SK-N-SH (cell line): ENCODE measurements at regions not wholly inside any gene's neighbourhood (a gene's known extent, or its start where the extent isn't known, plus 50 kb on each side); places are given as distances from the start of the nearest gene placed in this dataset.

ENCODE experiments used
- CTCF ChIA-PET: fragments of 300-600, 350-600 bp; formaldehyde crosslinking; extraction: SDS; loops from one replicate; lab custom pipeline; 2021; lab: Yijun Ruan, JAX
- POLR2A ChIA-PET: fragments of 350-600 bp; sonication (Branson Sonifier 250); formaldehyde crosslinking; extraction: SDS; loops from one replicate; lab custom pipeline; 2020; ENCODE audit warnings: antibody characterized with exemption, inconsistent platforms; lab: Yijun Ruan, JAX
- DNase-seq: peaks from one replicate; pipeline ENCODE4 v3.0.0; 2012
- H2AFZ ChIP-seq: fragments of 200-600 bp; sonication (generic); 2 replicates; pipeline ENCODE4 v1.8.1; 2016; ENCODE audit warnings: antibody characterized with exemption, mild to moderate bottlenecking, low read depth
- H3F3A ChIP-seq: fragments of 200-600 bp; sonication (generic); replicated peaks from 2 replicates; pipeline ENCODE3; 2016; ENCODE audit warnings: antibody characterized with exemption, mild to moderate bottlenecking; ENCODE audit not compliant: insufficient read depth
- H3K27ac ChIP-seq, 2 experiments: fragments of 200-500 bp in 1 of 2; fragments of 200-600 bp in 1 of 2; sonication (Bioruptor generic) in 1 of 2; sonication (generic), shearing (Covaris generic) in 1 of 2; 2 replicates each; pipeline versions ENCODE4 v1.5.1 to v1.6.1; 2014 to 2016; ENCODE audit warnings: low read depth in 2 of 2, inconsistent platforms in 1 of 2, low read length in 1 of 2, mild to moderate bottlenecking in 1 of 2, mixed read lengths in 1 of 2
- H3K27me3 ChIP-seq: fragments of 200-600 bp; sonication (generic), shearing (Covaris generic); 2 replicates; pipeline ENCODE4 v1.6.1; 2016; ENCODE audit warnings: mixed run types; ENCODE audit not compliant: insufficient read depth
- H3K36me3 ChIP-seq, 2 experiments: fragments of 200-500 bp in 1 of 2; fragments of 200-600 bp in 1 of 2; sonication (Bioruptor generic) in 1 of 2; sonication (generic) in 1 of 2; replicated peaks in 1 of 2; 2 replicates each; pipeline versions ENCODE3 to v1.5.1; 2014 to 2016; ENCODE audit warnings: low read length in 1 of 2, mild to moderate bottlenecking in 1 of 2; ENCODE audit not compliant: insufficient read depth in 2 of 2, control insufficient read depth in 1 of 2
- H3K4me1 ChIP-seq, 2 experiments: fragments of 200-500 bp in 1 of 2; fragments of 200-600 bp in 1 of 2; sonication (Bioruptor generic) in 1 of 2; sonication (generic), shearing (Covaris generic) in 1 of 2; 2 replicates each; pipeline versions ENCODE4 v1.5.1 to v1.6.1; 2014 to 2016; ENCODE audit warnings: low read depth in 1 of 2, low read length in 1 of 2, mixed run types in 1 of 2; ENCODE audit not compliant: insufficient read depth in 2 of 2, control insufficient read depth in 1 of 2
- H3K4me2 ChIP-seq: fragments of 200-600 bp; sonication (generic), shearing (Covaris generic); 2 replicates; pipeline ENCODE4 v1.6.1; 2017; ENCODE audit warnings: mixed run types
- H3K4me3 ChIP-seq, 2 experiments: fragments of 200-500 bp in 1 of 2; fragments of 200-600 bp in 1 of 2; sonication (Bioruptor generic) in 1 of 2; sonication (generic), shearing (Covaris generic) in 1 of 2; 2 replicates each; pipeline versions ENCODE4 v1.5.1 to v1.8.1; 2014 to 2016; ENCODE audit warnings: low read depth in 2 of 2, inconsistent platforms in 1 of 2, low read length in 1 of 2, mild to moderate bottlenecking in 1 of 2, mixed read lengths in 1 of 2, moderate library complexity in 1 of 2
- H3K79me2 ChIP-seq: fragments of 200-600 bp; sonication (generic); 2 replicates; pipeline ENCODE4 v1.8.1; 2017; ENCODE audit warnings: mild to moderate bottlenecking; ENCODE audit not compliant: insufficient read depth
- H3K9ac ChIP-seq: fragments of 200-600 bp; sonication (generic); 2 replicates; pipeline ENCODE4 v1.6.1; 2017; ENCODE audit warnings: mixed run types
- H3K9me2 ChIP-seq: fragments of 200-600 bp; sonication (generic); 2 replicates; pipeline ENCODE4 v1.6.1; 2017; ENCODE audit warnings: mixed run types
- H3K9me3 ChIP-seq: fragments of 200-600 bp; sonication (generic); 2 replicates; pipeline ENCODE4 v1.6.1; 2017; ENCODE audit warnings: mixed run types, mild to moderate bottlenecking, moderate library complexity
- H4K20me1 ChIP-seq: fragments of 200-600 bp; sonication (generic); 2 replicates; pipeline ENCODE4 v1.6.1; 2017; ENCODE audit warnings: mild to moderate bottlenecking, mixed run types; ENCODE audit not compliant: insufficient read depth
- CHD2 ChIP-seq: fragments of 150-350 bp; IDR thresholded peaks from 2 replicates; pipeline ENCODE4 v1.6.1; 2018; ENCODE audit warnings: low read length; ENCODE audit not compliant: partially characterized antibody
- GABPA ChIP-seq: IDR thresholded peaks from 2 replicates; pipeline ENCODE4 v1.4.0; 2012; ENCODE audit warnings: low read depth, mild to moderate bottlenecking
- MEF2A ChIP-seq: IDR thresholded peaks from 2 replicates; pipeline ENCODE4 v1.4.0; 2012; ENCODE audit warnings: low read depth, borderline replicate concordance
- MXI1 ChIP-seq: IDR thresholded peaks from 2 replicates; pipeline ENCODE4 v1.6.1; 2012; ENCODE audit warnings: mild to moderate bottlenecking, low read depth, low read length, improper control_type of control experiment
- NFIC ChIP-seq: IDR thresholded peaks from 2 replicates; pipeline ENCODE4 v1.4.0; 2012; ENCODE audit warnings: borderline replicate concordance
- RAD21 ChIP-seq: IDR thresholded peaks from 2 replicates; pipeline ENCODE4 v1.6.1; 2012; ENCODE audit warnings: mild to moderate bottlenecking, low read length
- RCOR1 ChIP-seq: fragments of 150-350 bp; IDR thresholded peaks from 2 replicates; pipeline ENCODE4 v1.6.1; 2017; ENCODE audit warnings: antibody characterized with exemption, low read length
- RFX5 ChIP-seq: IDR thresholded peaks from 2 replicates; pipeline ENCODE4 v1.6.1; 2012; ENCODE audit warnings: mild to moderate bottlenecking, improper control_type of control experiment, low read length
- RXRA ChIP-seq: IDR thresholded peaks from 2 replicates; pipeline ENCODE4 v1.4.0; 2012; ENCODE audit warnings: low read depth, mild to moderate bottlenecking, borderline replicate concordance
- SMC3 ChIP-seq: IDR thresholded peaks from 2 replicates; pipeline ENCODE4 v1.6.1; 2012; ENCODE audit warnings: low read depth, low read length, improper control_type of control experiment
- TAF1 ChIP-seq: IDR thresholded peaks from 2 replicates; pipeline ENCODE4 v1.6.1; 2012; ENCODE audit warnings: low read depth, mild to moderate bottlenecking, low read length, moderate library complexity, borderline replicate concordance
- TEAD4 ChIP-seq: IDR thresholded peaks from 2 replicates; pipeline ENCODE4 v1.4.0; 2012; ENCODE audit warnings: mild to moderate bottlenecking, borderline replicate concordance; ENCODE audit not compliant: insufficient read depth
- WGBS: methylation state at CpG from one replicate; pipeline ENCODE4 v1.1.6; 2017; ENCODE audit warnings: low lambda C conversion rate; 5-methylcytosine and 5-hydroxymethylcytosine counted together
- TF ChIP-seq, protein P1 (sequence below): IDR thresholded peaks from 2 replicates; pipeline ENCODE4 v1.6.1; 2012; ENCODE audit warnings: mild to moderate bottlenecking, low read depth, low read length, moderate library complexity
- TF ChIP-seq, protein P2 (sequence below): IDR thresholded peaks from 2 replicates; pipeline ENCODE4 v1.4.0; 2012; ENCODE audit warnings: low read depth
- TF ChIP-seq, protein P3 (sequence below): fragments of 150-350 bp; IDR thresholded peaks from 2 replicates; pipeline ENCODE4 v1.6.1; 2017; ENCODE audit warnings: antibody characterized with exemption, low read length, low read depth, borderline replicate concordance
- TF ChIP-seq, protein P4 (sequence below): IDR thresholded peaks from 2 replicates; pipeline ENCODE4 v1.4.0; 2012; ENCODE audit warnings: low read depth, borderline replicate concordance

DNA sequence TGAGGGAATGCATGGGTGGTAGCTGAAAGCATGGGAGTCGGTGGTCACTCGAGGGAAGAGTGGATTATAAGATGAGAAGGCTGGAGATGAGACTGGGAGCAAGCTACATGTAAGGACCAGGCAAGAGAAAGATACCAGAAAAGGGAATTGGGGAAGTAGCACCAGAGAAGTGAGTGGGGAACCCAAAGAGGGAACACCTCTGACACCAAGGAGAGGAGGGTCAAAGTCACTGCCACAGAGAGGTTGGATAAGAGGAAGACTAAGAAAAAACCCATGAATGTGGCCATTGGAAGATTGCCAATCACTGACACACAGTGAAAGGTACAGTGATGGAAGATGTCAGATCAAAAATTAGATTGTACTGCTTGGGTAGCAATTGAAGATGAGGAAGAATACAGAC lies 473.9 kb downstream of the BCL11A start:
- ChIA-PET POLR2A (no interaction called here), CTCF (no interaction called here)
- no peak overlapping the region for H3K27ac ChIP-seq
- H3K79me2 ChIP-seq = no peaks in the 10 kb centered on the region
- DNase-seq = no peak
- H3K4me3 ChIP-seq = no peak overlapping the region
- TF ChIP-seq, protein P1, sequence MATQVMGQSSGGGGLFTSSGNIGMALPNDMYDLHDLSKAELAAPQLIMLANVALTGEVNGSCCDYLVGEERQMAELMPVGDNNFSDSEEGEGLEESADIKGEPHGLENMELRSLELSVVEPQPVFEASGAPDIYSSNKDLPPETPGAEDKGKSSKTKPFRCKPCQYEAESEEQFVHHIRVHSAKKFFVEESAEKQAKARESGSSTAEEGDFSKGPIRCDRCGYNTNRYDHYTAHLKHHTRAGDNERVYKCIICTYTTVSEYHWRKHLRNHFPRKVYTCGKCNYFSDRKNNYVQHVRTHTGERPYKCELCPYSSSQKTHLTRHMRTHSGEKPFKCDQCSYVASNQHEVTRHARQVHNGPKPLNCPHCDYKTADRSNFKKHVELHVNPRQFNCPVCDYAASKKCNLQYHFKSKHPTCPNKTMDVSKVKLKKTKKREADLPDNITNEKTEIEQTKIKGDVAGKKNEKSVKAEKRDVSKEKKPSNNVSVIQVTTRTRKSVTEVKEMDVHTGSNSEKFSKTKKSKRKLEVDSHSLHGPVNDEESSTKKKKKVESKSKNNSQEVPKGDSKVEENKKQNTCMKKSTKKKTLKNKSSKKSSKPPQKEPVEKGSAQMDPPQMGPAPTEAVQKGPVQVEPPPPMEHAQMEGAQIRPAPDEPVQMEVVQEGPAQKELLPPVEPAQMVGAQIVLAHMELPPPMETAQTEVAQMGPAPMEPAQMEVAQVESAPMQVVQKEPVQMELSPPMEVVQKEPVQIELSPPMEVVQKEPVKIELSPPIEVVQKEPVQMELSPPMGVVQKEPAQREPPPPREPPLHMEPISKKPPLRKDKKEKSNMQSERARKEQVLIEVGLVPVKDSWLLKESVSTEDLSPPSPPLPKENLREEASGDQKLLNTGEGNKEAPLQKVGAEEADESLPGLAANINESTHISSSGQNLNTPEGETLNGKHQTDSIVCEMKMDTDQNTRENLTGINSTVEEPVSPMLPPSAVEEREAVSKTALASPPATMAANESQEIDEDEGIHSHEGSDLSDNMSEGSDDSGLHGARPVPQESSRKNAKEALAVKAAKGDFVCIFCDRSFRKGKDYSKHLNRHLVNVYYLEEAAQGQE = no peak
- TF ChIP-seq SMC3 = no peak
- H3K4me1 ChIP-seq = no peaks in the 10 kb centered on the region
- no peak overlapping the region for H3K4me2 ChIP-seq
- no peak overlapping the region for H3K9ac ChIP-seq
- no peaks in the 10 kb centered on the region for H3K9me3 ChIP-seq
- H3K36me3 ChIP-seq = no peaks in the 10 kb centered on the region
- H3K27me3 ChIP-seq = no peaks in the 10 kb centered on the region
- H4K20me1 ChIP-seq = no peaks in the 10 kb centered on the region
- H3K9me2 ChIP-seq = no peaks in the 10 kb centered on the region
- no peak overlapping the region for H2AFZ ChIP-seq
- no peaks in the 10 kb centered on the region for H3F3A ChIP-seq
- WGBS = 6% methylated on average over 2 of the region's 2 CpGs

DNA sequence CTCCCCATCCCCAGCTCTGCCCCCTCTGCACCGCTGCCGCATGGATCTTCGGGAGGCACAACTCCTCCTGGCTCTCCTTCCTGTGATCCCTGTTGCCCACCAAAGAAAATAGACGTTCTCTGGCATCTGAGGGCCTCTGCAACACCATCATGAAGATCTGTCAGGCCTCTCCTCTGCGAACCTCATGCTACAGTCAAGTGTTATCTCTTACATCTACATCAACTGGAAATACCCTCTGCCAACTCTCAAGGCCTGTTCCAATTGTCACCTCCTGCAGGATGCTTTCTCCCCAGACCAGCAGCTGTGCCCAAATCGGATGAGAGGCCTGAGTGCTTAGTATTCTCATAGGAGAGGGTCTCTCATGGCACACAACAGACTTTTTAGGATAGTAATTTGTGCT lies 478.4 kb downstream of the BCL11A start:
- Histone ChIP-seq H3K9me3 (no peaks in the 10 kb centered on the region), H3K9ac (no peak overlapping the region), H3F3A (no peaks in the 10 kb centered on the region), H3K4me2 (no peak overlapping the region), H3K27me3 (no peaks in the 10 kb centered on the region), H3K27ac (no peak overlapping the region), H4K20me1 (no peaks in the 10 kb centered on the region), H3K4me3 (no peak overlapping the region), H3K4me1 (peaks cover 0 to 3% of the 10 kb centered on the region in 2 experiments; a peak in 1 of 4 replicates), H3K79me2 (no peaks in the 10 kb centered on the region), H2AFZ (no peak overlapping the region), H3K36me3 (no peaks in the 10 kb centered on the region)
- CTCF ChIA-PET = no interaction called here
- POLR2A ChIA-PET = no interaction called here
- WGBS = 30% methylated on average over 6 of the region's 6 CpGs
- TF ChIP-seq MXI1 = no peak
- TF ChIP-seq, protein P2, sequence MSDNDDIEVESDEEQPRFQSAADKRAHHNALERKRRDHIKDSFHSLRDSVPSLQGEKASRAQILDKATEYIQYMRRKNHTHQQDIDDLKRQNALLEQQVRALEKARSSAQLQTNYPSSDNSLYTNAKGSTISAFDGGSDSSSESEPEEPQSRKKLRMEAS = no peak
- TF ChIP-seq RXRA = no peak
- TF ChIP-seq, all 33 proteins: peak for 0
- no peak for DNase-seq
- no peaks in the 10 kb centered on the region for H3K9me2 ChIP-seq

DNA sequence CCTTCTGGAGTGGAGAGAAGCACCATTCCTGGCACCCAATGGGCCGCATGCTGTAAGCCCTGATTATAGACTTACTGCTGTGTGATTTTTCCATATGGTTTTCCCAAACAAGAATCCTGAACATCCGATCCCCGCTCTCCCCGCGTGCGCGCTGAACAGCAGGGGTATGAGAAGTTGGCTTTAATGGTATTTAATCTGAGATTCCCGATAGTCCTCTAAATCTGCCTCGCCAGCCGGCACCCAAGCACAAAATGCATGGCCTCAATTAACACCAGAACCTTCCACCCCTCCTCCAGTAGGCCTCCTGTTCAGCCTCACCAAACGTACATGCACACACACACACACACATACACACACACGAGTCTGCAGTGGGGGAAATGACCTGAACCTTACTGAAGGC lies 480.3 kb downstream of the BCL11A start:
- no peak for DNase-seq
- POLR2A ChIA-PET = no interaction called here
- Histone ChIP-seq H4K20me1 (no peaks in the 10 kb centered on the region), H3K9me3 (no peaks in the 10 kb centered on the region), H3K4me1 (peaks cover 0 to 3% of the 10 kb centered on the region in 2 experiments; a peak in 1 of 4 replicates), H2AFZ (no peak overlapping the region), H3K36me3 (no peaks in the 10 kb centered on the region), H3K27ac (no peak overlapping the region), H3K79me2 (no peaks in the 10 kb centered on the region), H3F3A (no peaks in the 10 kb centered on the region), H3K27me3 (no peaks in the 10 kb centered on the region), H3K4me3 (no peak overlapping the region), H3K4me2 (no peak overlapping the region), H3K9me2 (no peaks in the 10 kb centered on the region), H3K9ac (no peak overlapping the region)
- TF ChIP-seq MEF2A = no peak
- no peak for TF ChIP-seq RCOR1
- TF ChIP-seq GABPA = no peak
- TF ChIP-seq, protein P3, sequence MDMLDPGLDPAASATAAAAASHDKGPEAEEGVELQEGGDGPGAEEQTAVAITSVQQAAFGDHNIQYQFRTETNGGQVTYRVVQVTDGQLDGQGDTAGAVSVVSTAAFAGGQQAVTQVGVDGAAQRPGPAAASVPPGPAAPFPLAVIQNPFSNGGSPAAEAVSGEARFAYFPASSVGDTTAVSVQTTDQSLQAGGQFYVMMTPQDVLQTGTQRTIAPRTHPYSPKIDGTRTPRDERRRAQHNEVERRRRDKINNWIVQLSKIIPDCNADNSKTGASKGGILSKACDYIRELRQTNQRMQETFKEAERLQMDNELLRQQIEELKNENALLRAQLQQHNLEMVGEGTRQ = no peak
- no peak for TF ChIP-seq TEAD4
- no peak for TF ChIP-seq CHD2
- TF ChIP-seq, protein P4, sequence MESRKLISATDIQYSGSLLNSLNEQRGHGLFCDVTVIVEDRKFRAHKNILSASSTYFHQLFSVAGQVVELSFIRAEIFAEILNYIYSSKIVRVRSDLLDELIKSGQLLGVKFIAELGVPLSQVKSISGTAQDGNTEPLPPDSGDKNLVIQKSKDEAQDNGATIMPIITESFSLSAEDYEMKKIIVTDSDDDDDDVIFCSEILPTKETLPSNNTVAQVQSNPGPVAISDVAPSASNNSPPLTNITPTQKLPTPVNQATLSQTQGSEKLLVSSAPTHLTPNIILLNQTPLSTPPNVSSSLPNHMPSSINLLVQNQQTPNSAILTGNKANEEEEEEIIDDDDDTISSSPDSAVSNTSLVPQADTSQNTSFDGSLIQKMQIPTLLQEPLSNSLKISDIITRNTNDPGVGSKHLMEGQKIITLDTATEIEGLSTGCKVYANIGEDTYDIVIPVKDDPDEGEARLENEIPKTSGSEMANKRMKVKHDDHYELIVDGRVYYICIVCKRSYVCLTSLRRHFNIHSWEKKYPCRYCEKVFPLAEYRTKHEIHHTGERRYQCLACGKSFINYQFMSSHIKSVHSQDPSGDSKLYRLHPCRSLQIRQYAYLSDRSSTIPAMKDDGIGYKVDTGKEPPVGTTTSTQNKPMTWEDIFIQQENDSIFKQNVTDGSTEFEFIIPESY = no peak
- no peak for TF ChIP-seq RAD21
- no peak for TF ChIP-seq TAF1
- no peak for TF ChIP-seq RFX5
- no peak for TF ChIP-seq NFIC
- CTCF ChIA-PET = no interaction called here
- WGBS = 61% methylated on average over 12 of the region's 12 CpGs
